WTC11 (cell line): ENCODE measurements at regions not wholly inside any gene's neighbourhood (a gene's known extent, or its start where the extent isn't known, plus 50 kb on each side); places are given as distances from the start of the nearest gene placed in this dataset.

Experiments
- ATAC-seq: fragments of 200-7000 bp; cut with Tn5 transposase; 2 replicates; pipeline ENCODE4 v1.10.0; 2021; ENCODE audit warnings: mild to moderate bottlenecking, moderate library complexity
- CTCF ChIA-PET: fragments of 300-600 bp; sonication (Branson Sonifier 250); formaldehyde crosslinking; loops from one replicate; lab custom pipeline; 2021; ENCODE audit warnings: antibody characterized with exemption; lab: Charles Lee
- POLR2A ChIA-PET: fragments of 350-600 bp; sonication (Branson Sonifier 250); formaldehyde crosslinking; loops from one replicate; lab custom pipeline; 2021; ENCODE audit warnings: antibody characterized with exemption; lab: Charles Lee
- DNase-seq: peaks from one replicate; pipeline ENCODE4 v3.0.0; 2021; ENCODE audit warnings: low spot score
- H3K27ac Mint-ChIP-seq: 2 replicates; pipeline ENCODE4 v1.8.0; 2021; ENCODE audit warnings: mixed read lengths
- H3K27me3 Mint-ChIP-seq: 2 replicates; pipeline ENCODE4 v1.8.0; 2021; ENCODE audit warnings: low read depth, mild to moderate bottlenecking, moderate library complexity, mixed read lengths
- H3K36me3 Mint-ChIP-seq: 2 replicates; pipeline ENCODE4 v1.8.0; 2021; ENCODE audit warnings: mixed read lengths
- H3K4me1 Mint-ChIP-seq: 2 replicates; pipeline ENCODE4 v1.8.0; 2022; ENCODE audit warnings: mixed read lengths
- H3K4me3 Mint-ChIP-seq: 2 replicates; pipeline ENCODE4 v1.8.0; 2021; ENCODE audit warnings: mild to moderate bottlenecking, moderate library complexity, mixed read lengths
- H3K9me3 Mint-ChIP-seq: 2 replicates; pipeline ENCODE4 v1.8.0; 2021; ENCODE audit warnings: mixed read lengths
- CDX4 ChIP-seq: fragments of 250-450 bp; sonication (Bioruptor Pico); IDR thresholded peaks from 2 replicates; pipeline ENCODE4 v1.9.0; 2021; ENCODE audit warnings: moderate library complexity, mild to moderate bottlenecking, inconsistent platforms, borderline replicate concordance
- E2F4 ChIP-seq: sonication (generic); formaldehyde crosslinking; IDR thresholded peaks from 2 replicates; pipeline ENCODE4 v1.8.1; 2022; ENCODE audit warnings: low read depth, mild to moderate bottlenecking, moderate library complexity, missing genetic modification reagents, borderline replicate concordance
- FOXJ3 ChIP-seq: sonication (generic); formaldehyde crosslinking; IDR thresholded peaks from 2 replicates; pipeline ENCODE4 v1.9.0; 2021; ENCODE audit warnings: missing genetic modification reagents, mild to moderate bottlenecking, borderline replicate concordance
- FOXP4 ChIP-seq: sonication (generic); formaldehyde crosslinking; IDR thresholded peaks from 2 replicates; pipeline ENCODE4 v1.8.0; 2022; ENCODE audit warnings: mild to moderate bottlenecking, missing genetic modification reagents
- SMAD3 ChIP-seq: sonication (generic); formaldehyde crosslinking; IDR thresholded peaks from 2 replicates; pipeline ENCODE4 v1.8.0; 2022; ENCODE audit warnings: missing genetic modification reagents, mild to moderate bottlenecking, borderline replicate concordance
- USF1 ChIP-seq: sonication (generic); formaldehyde crosslinking; IDR thresholded peaks from 2 replicates; pipeline ENCODE4 v1.8.0; 2022; ENCODE audit warnings: mild to moderate bottlenecking, missing genetic modification reagents
- ZBTB43 ChIP-seq: sonication (generic); formaldehyde crosslinking; IDR thresholded peaks from 2 replicates; pipeline ENCODE4 v1.8.1; 2023; ENCODE audit warnings: mild to moderate bottlenecking, missing genetic modification reagents
- ZNF281 ChIP-seq: sonication (generic); formaldehyde crosslinking; IDR thresholded peaks from 2 replicates; pipeline ENCODE4 v1.8.0; 2023; ENCODE audit warnings: mild to moderate bottlenecking, missing genetic modification reagents
- ZNF423 ChIP-seq: fragments of 250-450 bp; sonication (Bioruptor Pico); IDR thresholded peaks from 2 replicates; pipeline ENCODE4 v2.1.2; 2022; ENCODE audit warnings: mild to moderate bottlenecking, moderate library complexity
- ZNF425 ChIP-seq: fragments of 250-450 bp; sonication (Bioruptor Pico); conservative IDR thresholded peaks from 2 replicates; pipeline ENCODE4 v1.9.0; 2021; ENCODE audit warnings: mild to moderate bottlenecking

- TF ChIP-seq FOXP4 (CRISPR knock-in tag) (peak; percentile 28; the same call in 1 of the 2 replicates), ZBTB43 (CRISPR knock-in tag) (0 out of 2 replicates have a peak, but pooled peaks have one; percentile 59), USF1 (CRISPR knock-in tag) (no peak), ZNF425 (CRISPR knock-in tag) (no peak), E2F4 (CRISPR knock-in tag) (no peak), FOXJ3 (CRISPR knock-in tag) (no peak), ZNF281 (CRISPR knock-in tag) (no peak), ZNF423 (CRISPR knock-in tag) (peak; percentile 71), CDX4 (CRISPR knock-in tag) (no peak)
- Mint-ChIP-seq H3K27ac (peak overlapping the region; percentile 96), H3K36me3 (no peaks in the 10 kb centered on the region), H3K9me3 (no peaks in the 10 kb centered on the region), H3K4me3 (peak overlapping the region; percentile 50), H3K4me1 (peaks cover 45% of the 10 kb centered on the region), H3K27me3 (peaks cover 3% of the 10 kb centered on the region)
- DNase-seq (peak; percentile 49), ATAC-seq (peak; percentile 78)
- ChIA-PET POLR2A (no interaction called here), CTCF (no interaction called here)
These were observed 161.0 kb downstream of the SHOX start for GRCh38 chrX:791479-792034.

GRCh38 chrX:790783-791360, 160.3 kb downstream of the SHOX start:
- DNase-seq = no peak
- no peaks in the 10 kb centered on the region for H3K9me3 Mint-ChIP-seq
- H3K4me1 Mint-ChIP-seq = peaks cover 45% of the 10 kb centered on the region
- peaks cover 3% of the 10 kb centered on the region for H3K27me3 Mint-ChIP-seq
- H3K4me3 Mint-ChIP-seq = peak overlapping the region; percentile 55
- peak; percentile 4; the same call in 1 of the 2 replicates for ATAC-seq
- peak overlapping the region; percentile 98 for H3K27ac Mint-ChIP-seq
- ChIA-PET CTCF (no interaction called here), POLR2A (no interaction called here)
- 0 out of 2 replicates have a peak, but pooled peaks have one; percentile 17 for TF ChIP-seq ZBTB43 (CRISPR knock-in tag)
- TF ChIP-seq SMAD3 (CRISPR knock-in tag) = no peak
- no peaks in the 10 kb centered on the region for H3K36me3 Mint-ChIP-seq
